ENCODE measurements at regions not wholly inside any gene's neighbourhood (a gene's known extent, or its start where the extent isn't known, plus 50 kb on each side); places are given as distances from the start of the nearest gene placed in this dataset.

DNA sequence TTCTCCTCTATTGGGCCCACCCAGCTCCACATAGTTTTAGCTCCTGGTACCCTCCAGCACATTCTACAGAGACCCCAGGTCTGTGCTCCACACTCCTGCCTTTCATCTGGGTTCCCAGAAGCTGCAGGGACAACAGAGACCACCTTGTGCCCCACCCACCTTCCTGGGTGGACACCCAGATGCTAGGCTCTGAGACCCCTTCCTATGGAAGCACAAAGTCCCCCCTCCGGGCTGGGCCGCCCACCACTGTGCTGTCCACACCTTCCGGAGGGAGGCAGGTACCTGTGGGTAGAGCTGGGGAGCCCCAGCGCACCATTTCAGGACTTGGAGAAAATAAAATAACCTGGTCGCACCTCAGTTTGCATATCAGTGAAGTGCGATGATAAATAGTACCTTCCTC is 224.9 kb upstream of the FOXF1 start:
- TF ChIP-seq, protein P1, sequence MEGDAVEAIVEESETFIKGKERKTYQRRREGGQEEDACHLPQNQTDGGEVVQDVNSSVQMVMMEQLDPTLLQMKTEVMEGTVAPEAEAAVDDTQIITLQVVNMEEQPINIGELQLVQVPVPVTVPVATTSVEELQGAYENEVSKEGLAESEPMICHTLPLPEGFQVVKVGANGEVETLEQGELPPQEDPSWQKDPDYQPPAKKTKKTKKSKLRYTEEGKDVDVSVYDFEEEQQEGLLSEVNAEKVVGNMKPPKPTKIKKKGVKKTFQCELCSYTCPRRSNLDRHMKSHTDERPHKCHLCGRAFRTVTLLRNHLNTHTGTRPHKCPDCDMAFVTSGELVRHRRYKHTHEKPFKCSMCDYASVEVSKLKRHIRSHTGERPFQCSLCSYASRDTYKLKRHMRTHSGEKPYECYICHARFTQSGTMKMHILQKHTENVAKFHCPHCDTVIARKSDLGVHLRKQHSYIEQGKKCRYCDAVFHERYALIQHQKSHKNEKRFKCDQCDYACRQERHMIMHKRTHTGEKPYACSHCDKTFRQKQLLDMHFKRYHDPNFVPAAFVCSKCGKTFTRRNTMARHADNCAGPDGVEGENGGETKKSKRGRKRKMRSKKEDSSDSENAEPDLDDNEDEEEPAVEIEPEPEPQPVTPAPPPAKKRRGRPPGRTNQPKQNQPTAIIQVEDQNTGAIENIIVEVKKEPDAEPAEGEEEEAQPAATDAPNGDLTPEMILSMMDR (IDR thresholded peaks at IDR 0.05; ENCODE audit: low read depth, low read length, poor library complexity, severe bottlenecking): no peak
- TF ChIP-seq EZH2phosphoT487 (IDR thresholded peaks at IDR 0.05; ENCODE audit: borderline replicate concordance, low read length): no peak

All from DOHH2 (cell line).